ENCODE measurements at regions not wholly inside any gene's neighbourhood (a gene's known extent, or its start where the extent isn't known, plus 50 kb on each side); places are given as distances from the start of the nearest gene placed in this dataset.

DNA sequence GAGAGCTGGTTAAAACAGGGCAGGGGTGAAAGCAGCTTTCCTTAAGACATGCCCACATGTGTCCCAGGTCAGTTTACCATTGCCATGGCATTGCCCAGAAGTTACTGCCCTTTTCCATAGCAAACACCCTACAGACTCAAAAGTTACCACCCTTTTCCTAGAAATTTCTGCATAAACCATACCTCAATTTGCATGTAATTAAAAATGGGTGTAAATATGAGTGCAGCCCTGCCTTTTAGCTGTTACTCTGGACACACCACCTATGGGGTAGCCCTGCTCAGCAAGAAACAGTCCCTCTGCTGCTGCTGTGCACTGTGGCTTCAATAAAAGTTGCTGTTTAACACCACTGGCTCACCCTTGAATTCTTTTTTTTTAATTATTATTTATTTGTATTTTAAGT, 168.5 kb upstream of the C16orf82 start:
- no peak for DNase-seq (ENCODE audit: low read depth)
- TF ChIP-seq CTCF (IDR thresholded peaks at IDR 0.05; ENCODE audit: control insufficient read depth, extremely low read depth, insufficient read depth), result no peak
- no peak overlapping the region for H3K4me3 ChIP-seq (ENCODE audit: low read depth, low read length)

DNA sequence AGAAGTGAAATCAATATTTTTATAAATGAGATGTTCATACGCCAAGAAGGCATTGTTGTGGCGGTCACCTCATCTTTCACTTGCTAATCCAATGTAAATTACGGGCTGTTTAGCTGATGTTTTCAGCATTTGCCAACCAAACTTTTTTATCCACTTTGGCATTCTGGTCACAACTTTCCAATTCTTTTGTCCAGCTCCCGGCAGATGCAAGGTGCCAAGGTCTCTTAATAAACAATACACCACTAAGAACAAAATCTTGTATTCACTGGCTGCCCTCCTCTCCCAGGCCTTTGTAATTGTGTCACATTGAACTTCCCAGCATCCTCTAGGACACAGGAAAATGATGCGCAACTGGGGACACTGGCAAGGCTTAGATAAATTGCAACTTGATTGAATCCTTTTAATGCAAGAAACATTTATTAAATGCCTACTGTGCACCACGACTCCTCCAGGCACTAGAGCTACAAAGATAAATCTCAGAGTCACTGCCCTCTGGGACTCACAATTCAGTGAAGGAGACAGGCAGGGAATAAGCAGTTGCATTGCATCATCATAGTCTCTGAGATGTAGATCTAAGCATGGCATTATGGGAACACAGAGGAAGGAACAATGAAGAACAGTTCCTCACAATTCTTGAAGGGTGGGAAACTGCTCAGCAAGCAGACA, 165.4 kb upstream of the C16orf82 start:
- TF ChIP-seq CTCF (IDR thresholded peaks at IDR 0.05; ENCODE audit: control insufficient read depth, extremely low read depth, insufficient read depth), result no peak
- DNase-seq (ENCODE audit: low read depth), result no peak
- no peak overlapping the region for H3K4me3 ChIP-seq (ENCODE audit: low read depth, low read length)

DNA sequence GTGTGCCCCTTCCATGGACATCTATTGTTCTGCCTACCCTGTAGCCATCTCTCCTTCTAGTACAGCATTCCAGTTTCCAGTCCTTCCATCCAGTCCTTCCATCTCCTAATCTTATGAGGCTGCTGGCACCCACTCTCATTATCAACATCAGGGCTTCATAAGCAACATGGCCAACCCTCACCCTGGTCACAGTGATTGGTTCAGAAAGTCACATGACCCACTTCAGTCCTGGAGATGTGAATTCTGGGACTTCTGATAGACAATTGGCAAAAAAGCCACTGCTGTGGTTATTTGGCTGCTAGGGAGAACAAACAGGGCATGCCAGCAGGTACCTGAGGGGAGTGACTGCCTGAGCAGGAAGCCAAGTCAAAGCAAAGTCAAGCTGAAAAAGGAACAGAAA, 164.7 kb upstream of the C16orf82 start:
- TF ChIP-seq CTCF (IDR thresholded peaks at IDR 0.05; ENCODE audit: control insufficient read depth, extremely low read depth, insufficient read depth), result no peak
- H3K4me3 ChIP-seq (ENCODE audit: low read depth, low read length), result no peak overlapping the region
- no peak for DNase-seq (ENCODE audit: low read depth)

DNA sequence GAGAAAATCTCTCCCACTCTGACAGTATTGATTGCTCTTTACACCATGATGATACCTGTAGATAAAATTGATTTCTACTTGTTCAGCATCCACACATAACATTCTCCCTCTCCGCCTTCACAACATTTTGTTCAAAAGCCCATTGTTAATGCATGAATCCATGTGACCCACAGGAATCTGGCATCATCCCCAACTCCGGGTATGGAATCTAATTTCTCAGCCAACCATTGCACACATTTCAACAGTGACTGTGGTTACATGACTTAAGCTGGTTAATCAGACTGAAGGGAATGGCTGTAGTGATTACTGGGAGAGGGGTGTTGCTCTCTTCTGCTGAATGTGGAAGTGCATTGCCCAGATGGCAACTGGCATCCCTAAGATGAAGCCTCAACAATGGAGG, 161.4 kb upstream of the C16orf82 start:
- DNase-seq (ENCODE audit: low read depth), result no peak
- H3K4me3 ChIP-seq (ENCODE audit: low read depth, low read length), result no peak overlapping the region
- no peak for TF ChIP-seq CTCF (IDR thresholded peaks at IDR 0.05; ENCODE audit: control insufficient read depth, extremely low read depth, insufficient read depth)

DNA sequence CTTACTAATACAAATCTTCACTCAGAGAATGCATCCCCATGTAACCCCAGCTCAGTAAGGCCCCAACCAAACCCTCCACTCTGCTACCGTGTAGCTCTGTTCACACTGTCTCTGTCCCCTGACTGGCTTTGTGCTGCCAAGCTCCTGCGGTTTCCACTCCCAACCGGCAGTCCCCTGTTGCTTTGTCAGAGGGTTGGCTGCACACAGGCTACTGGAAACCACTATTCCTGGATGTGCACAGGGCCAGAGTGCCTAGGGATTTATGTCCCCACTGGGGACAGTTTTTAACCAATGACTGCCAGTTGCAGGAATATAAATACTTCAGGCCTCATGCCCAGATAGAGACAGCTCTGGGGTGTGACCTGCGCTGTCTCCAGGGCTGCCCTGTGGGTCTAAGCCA, 157.1 kb upstream of the C16orf82 start:
- no peak overlapping the region for H3K4me3 ChIP-seq (ENCODE audit: low read depth, low read length)
- DNase-seq (ENCODE audit: low read depth), result no peak
- no peak for TF ChIP-seq CTCF (IDR thresholded peaks at IDR 0.05; ENCODE audit: control insufficient read depth, extremely low read depth, insufficient read depth)

DNA sequence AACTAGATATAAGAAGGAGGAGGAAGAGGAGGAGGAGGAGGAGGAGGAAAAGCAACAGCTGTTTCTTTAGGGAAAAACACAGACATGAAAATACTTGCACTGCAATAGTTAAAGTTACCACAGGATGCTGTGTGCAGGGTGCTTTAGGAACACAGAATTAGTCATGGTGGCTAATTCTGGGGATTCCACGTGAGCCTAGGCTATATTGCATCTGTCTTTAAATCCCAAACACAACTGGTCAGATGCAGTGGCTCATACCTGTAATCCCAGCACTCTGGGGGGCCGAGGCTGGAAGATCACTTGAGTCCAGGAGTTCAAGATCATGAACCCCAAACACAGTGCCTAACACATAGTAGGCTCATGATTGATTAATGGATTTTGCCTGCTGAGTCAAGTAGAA, 155.3 kb upstream of the C16orf82 start:
- no peak for DNase-seq (ENCODE audit: low read depth)
- no peak overlapping the region for H3K4me3 ChIP-seq (ENCODE audit: low read depth, low read length)
- TF ChIP-seq CTCF (IDR thresholded peaks at IDR 0.05; ENCODE audit: control insufficient read depth, extremely low read depth, insufficient read depth), result no peak

DNA sequence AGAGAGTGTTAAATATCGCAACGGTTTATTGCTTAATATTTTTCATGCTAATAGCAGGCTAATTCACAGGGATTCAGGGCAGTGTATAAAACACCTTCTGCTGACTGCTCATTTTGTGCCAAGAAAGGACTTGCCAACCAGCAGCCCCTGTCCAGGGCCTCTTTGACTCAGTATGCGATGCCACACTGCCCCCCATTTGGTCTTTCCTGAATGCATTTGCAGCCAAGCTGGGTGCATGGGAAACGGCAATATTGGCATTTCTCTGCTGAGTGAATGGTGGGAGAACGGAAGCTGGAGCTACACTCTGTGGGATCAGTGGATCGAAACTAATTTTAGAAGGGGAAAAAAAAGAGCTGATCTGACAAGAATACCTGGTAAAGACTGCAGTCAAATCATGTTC, 152.9 kb upstream of the C16orf82 start:
- no peak for DNase-seq (ENCODE audit: low read depth)
- H3K4me3 ChIP-seq (ENCODE audit: low read depth, low read length), result no peak overlapping the region
- TF ChIP-seq CTCF (IDR thresholded peaks at IDR 0.05; ENCODE audit: control insufficient read depth, extremely low read depth, insufficient read depth), result no peak
